Activated CD4-positive, alpha-beta memory T cell treated with anti-CD3 and anti-CD28 coated beads, Interleukin-2, amount 10 ng/mL, durations not matched to agents 7 days and 5 days (primary cell): ENCODE measurements at regions not wholly inside any gene's neighbourhood (a gene's known extent, or its start where the extent isn't known, plus 50 kb on each side); places are given as distances from the start of the nearest gene placed in this dataset.

Source experiments
- CTCF ChIA-PET: fragments of 350-600 bp; sonication (Branson Sonifier 250); formaldehyde crosslinking; loops from one replicate; lab custom pipeline; 2021; ENCODE audit warnings: antibody characterized with exemption, inconsistent platforms; lab: Charles Lee
- POLR2A ChIA-PET: fragments of 350-600 bp; sonication (Branson Sonifier 250); formaldehyde crosslinking; loops from one replicate; lab custom pipeline; 2021; ENCODE audit warnings: antibody characterized with exemption; lab: Charles Lee
- DNase-seq: peaks from one replicate; pipeline ENCODE4 v3.0.0-alpha.2; 2020
- H3K27ac Mint-ChIP-seq: one replicate; pipeline ENCODE4 v1.8.0; 2021; ENCODE audit warnings: mild to moderate bottlenecking, mixed read lengths
- H3K27me3 Mint-ChIP-seq: one replicate; pipeline ENCODE4 v1.8.0; 2021; ENCODE audit warnings: mixed read lengths
- H3K36me3 Mint-ChIP-seq: one replicate; pipeline ENCODE4 v1.8.0; 2021; ENCODE audit warnings: low read depth, mixed read lengths
- H3K4me1 Mint-ChIP-seq: one replicate; pipeline ENCODE4 v1.8.0; 2021; ENCODE audit warnings: mixed read lengths
- H3K4me3 Mint-ChIP-seq: one replicate; pipeline ENCODE4 v1.8.0; 2021; ENCODE audit warnings: mild to moderate bottlenecking, mixed read lengths
- H3K9me3 Mint-ChIP-seq: one replicate; pipeline ENCODE4 v1.8.0; 2021; ENCODE audit warnings: mixed read lengths

- no peak for DNase-seq
- H3K27ac Mint-ChIP-seq: no peak overlapping the region
- H3K27me3 Mint-ChIP-seq: no peaks in the 10 kb centered on the region
- no peaks in the 10 kb centered on the region for H3K4me1 Mint-ChIP-seq
- peaks cover 8% of the 10 kb centered on the region for H3K9me3 Mint-ChIP-seq
- CTCF ChIA-PET: no interaction called here
- H3K4me3 Mint-ChIP-seq: no peak overlapping the region
- POLR2A ChIA-PET: no interaction called here
- H3K36me3 Mint-ChIP-seq: no peaks in the 10 kb centered on the region
These were observed 104.1 kb downstream of the DISP1 start for GRCh38 chr1:222918801-222919477.

DNA sequence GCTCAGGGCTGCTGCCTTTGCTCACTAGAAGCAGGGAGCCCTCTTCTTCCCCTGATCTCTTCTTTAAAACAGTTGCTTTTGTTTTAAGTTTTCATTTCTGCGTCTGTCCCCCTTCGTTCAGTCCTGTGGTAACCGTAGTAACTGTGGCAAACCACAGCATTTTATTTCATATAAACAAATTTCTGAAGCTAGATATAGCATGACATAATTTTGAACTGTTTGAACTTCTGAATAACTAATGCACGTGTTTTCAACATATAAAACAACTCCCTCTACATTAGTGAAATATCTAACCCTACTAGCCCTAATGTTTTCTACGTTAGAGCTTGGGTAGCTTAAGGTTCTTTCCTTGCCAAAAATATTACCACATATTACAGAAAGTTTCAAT lies 104.6 kb downstream of the DISP1 start:
- Mint-ChIP-seq H3K27me3 (no peaks in the 10 kb centered on the region), H3K27ac (no peak overlapping the region), H3K9me3 (peaks cover 8% of the 10 kb centered on the region), H3K4me3 (no peak overlapping the region), H3K4me1 (no peaks in the 10 kb centered on the region), H3K36me3 (no peaks in the 10 kb centered on the region)
- no peak for DNase-seq
- CTCF ChIA-PET: no interaction called here
- POLR2A ChIA-PET: no interaction called here

DNA sequence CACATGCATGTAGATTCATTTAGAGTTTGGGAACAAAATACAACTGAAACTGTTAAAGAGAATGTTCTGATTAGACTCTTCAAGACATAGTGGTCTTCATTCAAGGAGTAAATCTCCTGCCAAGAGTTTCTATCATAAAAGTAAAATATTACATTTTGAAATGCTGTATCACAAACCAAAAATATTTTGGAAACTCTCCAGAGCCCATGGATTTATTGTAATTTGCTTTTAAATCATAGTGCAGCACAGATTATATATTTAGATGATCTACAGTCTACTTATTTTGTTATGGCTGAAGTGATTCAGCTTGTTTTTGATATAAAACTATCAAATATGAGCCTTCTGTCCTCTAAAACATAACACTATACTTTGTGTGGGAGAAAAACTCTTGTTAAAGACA lies 105.3 kb downstream of the DISP1 start:
- H3K27ac Mint-ChIP-seq: no peak overlapping the region

GRCh38 chr1:222921945-222922344 lies 107.1 kb downstream of the DISP1 start:
- Mint-ChIP-seq H3K27me3 (no peaks in the 10 kb centered on the region), H3K27ac (no peak overlapping the region), H3K4me1 (no peaks in the 10 kb centered on the region), H3K36me3 (no peaks in the 10 kb centered on the region), H3K4me3 (no peak overlapping the region), H3K9me3 (peaks cover 5% of the 10 kb centered on the region)
- DNase-seq: no peak
- ChIA-PET CTCF (no interaction called here), POLR2A (no interaction called here)

More for the DNA sequence above, 105.3 kb downstream of the DISP1 start:
- DNase-seq: no peak
- Mint-ChIP-seq H3K36me3 (no peaks in the 10 kb centered on the region), H3K9me3 (peaks cover 7% of the 10 kb centered on the region), H3K27me3 (no peaks in the 10 kb centered on the region), H3K4me1 (no peaks in the 10 kb centered on the region), H3K4me3 (no peak overlapping the region)
- ChIA-PET CTCF (no interaction called here), POLR2A (no interaction called here)

DNA sequence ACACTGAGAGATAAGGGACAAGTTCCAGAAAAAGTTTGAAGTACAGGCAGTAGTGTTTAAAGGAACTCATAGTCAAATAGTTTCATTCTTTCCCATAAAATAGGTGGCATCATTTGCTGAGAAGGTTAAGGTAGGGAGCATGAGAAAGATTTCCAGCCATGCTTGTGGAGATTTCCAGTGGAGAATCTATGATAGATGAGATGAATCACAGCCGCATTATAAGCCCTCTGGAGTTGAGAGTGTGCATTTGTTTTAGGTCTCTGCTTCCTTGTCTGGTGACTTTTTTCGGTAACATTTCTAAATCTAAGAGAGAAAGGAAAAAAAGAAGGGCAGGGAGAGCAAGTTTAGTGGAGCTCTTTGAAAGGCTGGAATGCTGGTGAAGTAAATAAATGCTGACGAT lies 108.7 kb downstream of the DISP1 start:
- Mint-ChIP-seq H3K4me3 (no peak overlapping the region), H3K27me3 (no peaks in the 10 kb centered on the region), H3K27ac (no peak overlapping the region), H3K9me3 (no peaks in the 10 kb centered on the region), H3K36me3 (no peaks in the 10 kb centered on the region), H3K4me1 (no peaks in the 10 kb centered on the region)
- ChIA-PET CTCF (no interaction called here), POLR2A (no interaction called here)
- no peak for DNase-seq

DNA sequence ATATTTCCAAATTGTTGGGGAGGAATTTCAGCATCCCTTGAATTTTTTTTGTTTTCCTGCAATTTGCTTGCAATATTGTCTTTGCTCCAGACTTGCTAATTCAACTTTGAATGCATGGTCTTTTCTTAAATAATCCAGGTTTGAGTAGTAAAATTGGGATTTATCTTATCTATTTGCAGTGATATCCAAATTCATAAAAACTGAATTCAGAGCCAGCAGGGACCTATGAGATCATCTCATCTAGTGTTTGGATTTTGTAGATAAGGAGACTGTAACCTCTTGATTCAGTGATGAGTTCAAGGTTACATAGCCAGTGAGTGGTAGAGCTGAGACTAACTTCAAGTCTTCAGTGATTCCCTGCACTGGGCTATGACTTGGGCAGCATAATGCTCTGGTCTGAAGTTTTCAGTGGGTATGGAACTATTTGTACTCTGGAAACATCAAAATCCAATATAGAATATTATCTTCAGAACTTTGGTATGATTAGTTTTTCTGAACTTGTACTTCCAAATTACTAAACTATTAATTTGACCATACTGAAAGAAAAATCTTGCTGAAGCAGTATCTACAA lies 109.4 kb downstream of the DISP1 start:
- H3K36me3 Mint-ChIP-seq: no peaks in the 10 kb centered on the region
- no peaks in the 10 kb centered on the region for H3K9me3 Mint-ChIP-seq
- DNase-seq: no peak
- H3K4me3 Mint-ChIP-seq: no peak overlapping the region
- no peak overlapping the region for H3K27ac Mint-ChIP-seq
- ChIA-PET POLR2A (no interaction called here), CTCF (no interaction called here)
- H3K4me1 Mint-ChIP-seq: no peaks in the 10 kb centered on the region
- H3K27me3 Mint-ChIP-seq: no peaks in the 10 kb centered on the region

DNA sequence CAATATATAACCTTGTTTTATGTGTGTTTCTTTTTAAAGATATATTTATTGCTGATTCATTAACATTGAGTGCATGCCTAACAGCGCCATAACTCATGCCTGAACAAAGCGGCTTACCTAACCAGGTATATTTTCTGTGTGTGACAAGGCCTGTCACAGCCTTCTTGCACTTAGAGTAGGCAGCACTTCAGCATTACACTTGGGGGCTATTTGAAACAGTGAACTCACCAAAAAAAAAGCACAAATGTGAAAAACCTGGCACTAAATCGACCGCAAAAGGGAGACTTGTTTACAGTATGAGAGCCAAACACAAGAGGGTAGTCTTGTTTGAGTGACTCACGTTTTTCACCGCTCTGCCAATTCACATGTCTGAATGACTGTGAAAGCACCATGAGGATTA lies 111.7 kb downstream of the DISP1 start:
- Mint-ChIP-seq H3K36me3 (no peaks in the 10 kb centered on the region), H3K27ac (no peak overlapping the region), H3K9me3 (no peaks in the 10 kb centered on the region), H3K4me1 (no peaks in the 10 kb centered on the region), H3K4me3 (no peak overlapping the region), H3K27me3 (no peaks in the 10 kb centered on the region)
- no peak for DNase-seq
- CTCF ChIA-PET: no interaction called here
- POLR2A ChIA-PET: no interaction called here

- Mint-ChIP-seq H3K4me1 (no peaks in the 10 kb centered on the region), H3K36me3 (no peaks in the 10 kb centered on the region), H3K27me3 (no peaks in the 10 kb centered on the region), H3K27ac (no peak overlapping the region), H3K4me3 (no peak overlapping the region), H3K9me3 (no peaks in the 10 kb centered on the region)
- CTCF ChIA-PET: no interaction called here
- POLR2A ChIA-PET: no interaction called here
- DNase-seq: no peak
These were observed 112.2 kb downstream of the DISP1 start for GRCh38 chr1:222927031-222927430.

DNA sequence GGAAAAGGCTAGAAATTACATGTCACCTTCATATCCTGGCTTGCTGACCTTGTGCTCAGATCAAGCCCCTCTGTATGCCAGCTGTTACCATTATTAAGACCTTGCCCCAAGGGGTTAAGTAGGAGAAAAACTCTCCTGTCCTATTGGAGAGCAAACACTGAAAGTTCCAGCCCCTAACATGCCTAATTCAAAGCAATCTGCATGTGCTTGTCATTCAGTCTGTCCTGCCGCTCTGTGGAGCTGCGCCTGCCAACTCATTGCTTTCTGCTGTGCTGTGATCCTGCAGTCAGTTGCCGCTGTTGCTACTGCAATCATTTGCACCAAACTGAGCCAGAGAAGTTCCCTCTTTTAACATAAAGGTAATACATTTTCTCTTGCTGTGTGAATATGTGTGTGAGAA lies 113.4 kb downstream of the DISP1 start:
- Mint-ChIP-seq H3K4me3 (no peak overlapping the region), H3K4me1 (no peaks in the 10 kb centered on the region), H3K36me3 (no peaks in the 10 kb centered on the region), H3K27ac (no peak overlapping the region), H3K9me3 (no peaks in the 10 kb centered on the region), H3K27me3 (no peaks in the 10 kb centered on the region)
- no peak for DNase-seq
- POLR2A ChIA-PET: no interaction called here
- CTCF ChIA-PET: no interaction called here

DNA sequence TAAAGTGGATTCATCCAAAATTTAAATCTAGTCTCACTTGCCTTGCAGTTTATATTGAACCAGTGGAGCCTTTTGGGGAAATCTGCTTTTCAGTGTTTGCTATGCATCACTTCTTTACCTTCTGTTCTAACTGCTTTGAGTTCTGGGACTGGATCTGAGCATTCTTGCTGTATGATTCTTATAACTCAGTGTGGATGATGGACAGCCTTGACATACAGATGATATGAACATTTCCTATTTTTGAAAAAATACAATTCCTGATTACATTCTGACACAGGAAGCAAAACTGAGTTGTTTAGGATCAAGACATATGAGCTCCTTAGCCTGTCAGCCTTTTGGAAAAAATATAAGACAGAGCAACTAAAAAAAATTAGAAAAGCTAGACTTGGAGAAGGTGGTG lies 115.2 kb downstream of the DISP1 start:
- ChIA-PET POLR2A (no interaction called here), CTCF (no interaction called here)
- DNase-seq: no peak
- Mint-ChIP-seq H3K9me3 (no peaks in the 10 kb centered on the region), H3K27me3 (no peaks in the 10 kb centered on the region), H3K27ac (no peak overlapping the region), H3K4me3 (no peak overlapping the region), H3K36me3 (no peaks in the 10 kb centered on the region), H3K4me1 (no peaks in the 10 kb centered on the region)

DNA sequence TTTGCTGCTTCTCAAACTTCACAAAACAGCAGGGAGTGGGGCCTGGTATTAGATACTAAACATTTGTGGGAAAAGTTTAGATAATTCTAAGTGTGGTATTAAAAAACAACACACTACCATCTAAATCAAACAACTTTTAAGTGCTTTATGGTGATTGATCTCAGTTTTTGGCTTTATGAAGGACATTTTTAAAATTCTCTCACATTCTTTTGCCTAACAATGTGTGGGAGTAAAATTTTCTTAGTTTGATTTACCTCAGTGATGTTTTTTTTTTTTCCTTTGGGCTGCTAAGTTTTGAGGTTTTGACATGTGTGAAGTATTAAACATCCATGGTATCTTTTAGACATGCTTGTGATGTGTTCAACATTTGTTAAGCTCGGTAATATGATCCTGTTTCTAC lies 116.2 kb downstream of the DISP1 start:
- Mint-ChIP-seq H3K36me3 (no peaks in the 10 kb centered on the region), H3K4me3 (no peak overlapping the region), H3K9me3 (no peaks in the 10 kb centered on the region), H3K27ac (no peak overlapping the region), H3K4me1 (no peaks in the 10 kb centered on the region), H3K27me3 (no peaks in the 10 kb centered on the region)
- DNase-seq: no peak
- POLR2A ChIA-PET: no interaction called here
- CTCF ChIA-PET: no interaction called here

GRCh38 chr1:222933273-222933672 lies 118.4 kb downstream of the DISP1 start:
- CTCF ChIA-PET: no interaction called here
- Mint-ChIP-seq H3K27ac (no peak overlapping the region), H3K4me1 (no peaks in the 10 kb centered on the region), H3K36me3 (no peaks in the 10 kb centered on the region), H3K9me3 (no peaks in the 10 kb centered on the region), H3K4me3 (no peak overlapping the region), H3K27me3 (no peaks in the 10 kb centered on the region)
- DNase-seq: no peak
- POLR2A ChIA-PET: no interaction called here

DNA sequence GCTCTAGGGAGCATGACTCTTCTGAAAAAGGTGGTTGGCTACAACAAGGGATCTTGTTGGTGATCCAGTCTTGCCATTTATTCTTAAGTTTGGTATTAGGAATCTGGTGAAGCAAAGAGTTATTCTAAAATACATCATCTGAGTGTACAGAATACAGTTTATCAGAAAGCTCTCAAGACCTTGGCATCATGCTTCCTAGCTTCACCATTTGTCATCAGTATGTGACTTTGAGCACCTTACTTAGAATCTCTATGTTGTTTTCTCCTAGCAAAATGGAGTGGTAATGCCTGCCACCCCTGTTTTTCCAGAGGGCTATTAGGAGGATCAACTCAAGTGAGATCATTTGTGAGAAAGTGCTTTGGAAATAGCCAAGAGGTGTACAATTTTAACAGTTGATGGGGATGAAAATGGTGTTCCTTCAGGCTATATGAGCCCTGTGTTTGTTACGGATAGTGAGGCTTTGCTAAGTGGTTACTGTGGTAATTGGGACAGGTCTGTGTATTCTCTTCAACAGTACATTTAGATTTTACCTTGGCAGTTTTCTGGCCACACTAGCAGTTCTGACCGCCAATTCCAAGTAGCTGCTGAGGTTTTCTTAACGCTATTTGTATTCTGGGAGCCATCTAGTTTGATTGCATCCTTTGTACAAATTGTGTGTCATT lies 120.5 kb downstream of the DISP1 start:
- H3K9me3 Mint-ChIP-seq: no peaks in the 10 kb centered on the region

GRCh38 chr1:222936042-222936441 lies 121.2 kb downstream of the DISP1 start:
- Mint-ChIP-seq H3K9me3 (no peaks in the 10 kb centered on the region), H3K4me3 (no peak overlapping the region), H3K4me1 (no peaks in the 10 kb centered on the region), H3K27ac (no peak overlapping the region), H3K36me3 (no peaks in the 10 kb centered on the region), H3K27me3 (no peaks in the 10 kb centered on the region)
- CTCF ChIA-PET: no interaction called here
- DNase-seq: no peak
- POLR2A ChIA-PET: no interaction called here

More for the DNA sequence above, 120.5 kb downstream of the DISP1 start:
- ChIA-PET POLR2A (no interaction called here), CTCF (no interaction called here)
- no peaks in the 10 kb centered on the region for H3K27me3 Mint-ChIP-seq
- no peak overlapping the region for H3K27ac Mint-ChIP-seq
- H3K4me3 Mint-ChIP-seq: no peak overlapping the region
- H3K36me3 Mint-ChIP-seq: no peaks in the 10 kb centered on the region
- H3K4me1 Mint-ChIP-seq: no peaks in the 10 kb centered on the region
- no peak for DNase-seq
